ENCODE measurements at regions not wholly inside any gene's neighbourhood (a gene's known extent, or its start where the extent isn't known, plus 50 kb on each side); places are given as distances from the start of the nearest gene placed in this dataset.

DNA sequence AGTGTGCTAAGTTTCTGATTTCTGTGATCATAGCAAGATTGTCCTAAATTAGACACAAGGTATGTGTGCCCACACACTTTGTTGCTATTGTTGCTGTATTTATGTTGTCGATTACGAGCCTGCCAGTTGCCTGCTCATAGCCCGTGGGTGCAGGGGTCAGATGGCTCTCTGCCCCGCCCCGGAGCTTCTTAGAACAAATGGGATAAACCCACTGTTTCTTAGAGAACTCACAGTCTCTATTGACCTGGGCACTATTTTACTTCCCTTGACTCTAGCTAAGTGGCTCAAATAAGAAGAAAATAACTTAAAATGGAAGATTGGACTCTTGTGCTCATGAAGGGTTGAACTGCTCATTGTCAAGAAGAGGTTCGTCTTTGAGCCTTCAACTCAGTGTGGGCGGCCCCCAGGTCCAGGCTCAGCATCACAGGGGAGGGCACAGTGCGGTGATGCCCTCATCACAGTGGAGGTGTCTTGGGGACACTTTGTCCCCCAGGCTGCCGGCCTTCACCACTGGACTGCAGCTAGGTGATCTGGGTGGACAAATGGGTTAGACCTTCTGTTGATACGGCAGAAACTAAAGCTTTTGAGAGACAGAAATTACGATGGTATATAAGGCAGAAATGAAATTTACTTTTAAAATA, 155.5 kb downstream of the TENT4A start:
- H3K9me3 ChIP-seq: no peaks in the 10 kb centered on the region
- peak overlapping the region; percentile 34 for H3K4me3 ChIP-seq
- no peak for ATAC-seq
- TF ChIP-seq CTCF (IDR thresholded peaks at IDR 0.05): no peak
- no peak for DNase-seq
- peak overlapping the region; percentile 74 for H3K27ac ChIP-seq
- intact Hi-C loops (cut with DNase I): no loop called here
- H3K36me3 ChIP-seq (ENCODE audit: insufficient read depth in 1 of 2, low read depth in 1 of 2): no peaks in the 10 kb centered on the region
- H3K4me1 ChIP-seq: peaks cover 5% of the 10 kb centered on the region
- 71 to 77% (median 76%) methylated on average over 11 of the region's 11 CpGs for WGBS, 3 donors
- no peaks in the 10 kb centered on the region for H3K27me3 ChIP-seq (ENCODE audit: insufficient read depth in 3 of 3, low read length in 2 of 3)

GRCh38 chr5:6869677-6870076, 156.4 kb downstream of the TENT4A start:
- 89 to 92% (median 91%) methylated on average over 7 of the region's 7 CpGs for WGBS, 3 donors
- Histone ChIP-seq H3K27me3 (ENCODE audit: insufficient read depth in 3 of 3, low read length in 2 of 3) (no peaks in the 10 kb centered on the region), H3K27ac (no peak overlapping the region), H3K4me1 (peaks cover 5% of the 10 kb centered on the region), H3K9me3 (no peaks in the 10 kb centered on the region), H3K36me3 (ENCODE audit: insufficient read depth in 1 of 2, low read depth in 1 of 2) (no peaks in the 10 kb centered on the region), H3K4me3 (no peak overlapping the region)
- ATAC-seq (no peak), DNase-seq (no peak)
- TF ChIP-seq CTCF (IDR thresholded peaks at IDR 0.05): no peak
- intact Hi-C loops (cut with DNase I): no loop called here

DNA sequence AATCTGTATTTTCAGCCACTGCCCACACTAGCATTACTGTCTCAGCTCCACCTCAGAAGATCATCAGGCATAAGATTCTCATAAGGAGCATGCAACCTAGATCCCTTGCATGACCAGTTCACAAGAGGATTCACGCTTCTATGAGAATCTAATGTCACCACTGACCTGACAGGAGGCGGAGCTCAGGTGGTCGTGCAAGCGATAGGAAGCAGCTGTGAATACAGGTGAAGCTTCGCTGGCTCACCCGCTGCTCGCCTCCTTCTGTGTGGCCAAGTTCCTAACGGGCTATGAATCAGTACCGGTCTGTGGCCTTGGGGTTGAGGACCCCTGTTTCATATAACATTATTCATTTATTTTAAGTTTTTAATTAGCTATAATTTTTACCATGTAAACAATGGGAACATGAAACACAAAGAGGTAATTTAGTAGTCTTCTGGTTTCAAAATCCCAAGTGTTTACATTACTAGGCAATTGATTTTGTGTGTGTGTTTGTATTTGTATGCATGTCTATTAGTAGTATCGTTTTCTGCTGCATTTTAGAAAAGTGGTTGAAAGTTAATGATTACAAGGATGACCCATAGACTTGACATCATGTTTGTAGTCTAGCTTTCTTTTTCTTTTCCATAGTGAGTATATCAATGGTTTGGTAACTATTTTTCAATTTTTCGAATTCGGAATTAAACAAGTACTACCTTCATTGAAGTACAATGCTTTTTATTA, 159.4 kb downstream of the TENT4A start:
- ATAC-seq (no peak), DNase-seq (no peak)
- H3K9me3 ChIP-seq: no peaks in the 10 kb centered on the region
- no peak overlapping the region for H3K4me3 ChIP-seq
- no peak overlapping the region for H3K27ac ChIP-seq
- no peaks in the 10 kb centered on the region for H3K27me3 ChIP-seq (ENCODE audit: insufficient read depth in 3 of 3, low read length in 2 of 3)
- no peaks in the 10 kb centered on the region for H3K36me3 ChIP-seq (ENCODE audit: insufficient read depth in 1 of 2, low read depth in 1 of 2)
- 76 to 88% (median 87%) methylated on average over 12 of the region's 12 CpGs for WGBS, 3 donors
- peaks cover 5% of the 10 kb centered on the region for H3K4me1 ChIP-seq
- intact Hi-C loops (cut with DNase I): no loop called here
- TF ChIP-seq CTCF (IDR thresholded peaks at IDR 0.05): no peak

DNA sequence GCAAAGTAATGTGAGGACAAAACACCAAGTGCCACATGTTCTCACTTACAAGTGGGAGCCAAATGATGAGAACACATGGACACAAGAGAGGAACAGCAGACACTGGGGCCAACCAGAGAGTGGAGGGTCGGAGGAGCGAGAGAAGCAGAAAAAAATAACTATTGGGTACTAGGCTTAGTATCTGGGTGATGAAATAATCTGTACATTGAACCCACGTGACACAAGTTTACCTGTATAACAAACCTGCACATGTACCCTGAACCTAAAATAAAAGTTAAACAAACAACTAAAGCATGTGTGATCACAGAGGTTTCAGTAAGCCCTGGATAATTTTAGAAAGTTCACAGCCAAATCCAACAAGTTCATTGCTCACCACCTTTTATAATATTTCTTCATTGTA, 160.1 kb downstream of the TENT4A start:
- H3K4me1 ChIP-seq: peaks cover 1% of the 10 kb centered on the region
- no peaks in the 10 kb centered on the region for H3K36me3 ChIP-seq (ENCODE audit: insufficient read depth in 1 of 2, low read depth in 1 of 2)
- DNase-seq: no peak
- whole genome bisulfite sequencing, 3 donors: 62 to 81% (median 63%) methylated on average over 3 of the region's 3 CpGs
- no peak overlapping the region for H3K27ac ChIP-seq
- no peaks in the 10 kb centered on the region for H3K27me3 ChIP-seq (ENCODE audit: insufficient read depth in 3 of 3, low read length in 2 of 3)
- intact Hi-C loops (cut with DNase I): no loop called here
- no peak for TF ChIP-seq CTCF (IDR thresholded peaks at IDR 0.05)
- H3K9me3 ChIP-seq: no peaks in the 10 kb centered on the region
- ATAC-seq: no peak
- H3K4me3 ChIP-seq: no peak overlapping the region

Measured in psoas muscle (tissue), 7 donors.